Right ventricle myocardium inferior (tissue), 1 donor: ENCODE measurements at regions not wholly inside any gene's neighbourhood (a gene's known extent, or its start where the extent isn't known, plus 50 kb on each side); places are given as distances from the start of the nearest gene placed in this dataset.

ENCODE experiments used
- ATAC-seq: fragments of 200-7000 bp; cut with Tn5 transposase; one replicate; pipeline ENCODE4 v1.9.1; 2020; ENCODE audit warnings: mild to moderate bottlenecking, moderate library complexity
- DNase-seq: peaks from one replicate; pipeline ENCODE4 v3.0.0; 2021; ENCODE audit errors: missing footprints
- intact Hi-C: fragments of 100-400 bp; cut with DNase I; formaldehyde crosslinking; loops from one replicate; pipeline ENCODE4 v1.11.0; 2022
- donor health status: DM: no; HTN: yes; CAD: no; lungs with severe emphysema.

GRCh38 chrX:38746102-38746501 is 55.2 kb upstream of the MID1IP1 start:
- DNase-seq (no peak), ATAC-seq (no peak)
- intact Hi-C loops, result no loop called here

GRCh38 chrX:38750551-38750950 is 50.7 kb upstream of the MID1IP1 start:
- DNase-seq, result no peak
- intact Hi-C loops, result loop anchor here (10.0 kb wide), 1 partner anchor 494 kb away; no protein-coding TSS in a partner anchor

More at GRCh38 chrX:38750551-38750950, 50.7 kb upstream of the MID1IP1 start:
- no peak for ATAC-seq
